ENCODE measurements at regions not wholly inside any gene's neighbourhood (a gene's known extent, or its start where the extent isn't known, plus 50 kb on each side); places are given as distances from the start of the nearest gene placed in this dataset.
"Not testable (repeated sequence)": the region's sequence is repeated elsewhere in the genome, so short reads cannot be mapped to it uniquely, and the experiment has no call there.

DNA sequence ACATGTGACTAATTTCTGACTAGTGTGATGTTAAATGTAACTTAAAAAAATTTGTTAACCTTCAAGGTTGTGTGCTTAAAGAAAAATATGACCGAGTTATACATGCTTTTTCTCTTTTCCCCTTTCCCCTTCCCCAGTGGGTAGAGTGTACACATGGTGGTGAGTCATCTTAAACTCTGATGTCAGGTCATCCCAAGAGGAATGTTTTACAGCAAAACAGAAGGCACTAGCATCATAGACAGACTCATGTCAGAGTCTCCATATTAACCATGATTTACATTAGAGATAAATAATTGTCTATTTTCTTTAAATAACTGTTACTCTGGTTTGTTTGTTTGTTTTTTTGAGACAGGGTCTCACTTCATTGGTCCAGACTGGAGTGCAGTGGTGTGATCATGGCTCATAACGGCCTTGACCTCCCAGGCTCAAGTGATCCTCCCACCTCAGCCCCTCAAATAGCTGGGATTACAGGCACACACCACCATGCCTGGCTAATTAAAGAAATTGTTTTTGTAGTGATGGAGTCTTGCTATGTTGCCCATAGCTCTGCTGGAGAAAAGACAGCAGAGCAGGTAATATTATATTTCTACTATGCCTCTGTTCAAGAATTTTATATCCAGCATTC, 160.4 kb upstream of the PCDH9 start:
- no peaks in the 10 kb centered on the region for H3K27me3 ChIP-seq (replicated peaks; ENCODE audit: control insufficient read depth, insufficient read depth, low read length)
- no peaks in the 10 kb centered on the region for H3K4me1 Mint-ChIP-seq (ENCODE audit: low read depth, unreplicated experiment)
- H3K4me3 ChIP-seq (ENCODE audit: low read depth, low read length): no peak overlapping the region
- peaks cover 3% of the 10 kb centered on the region for H3K27me3 Mint-ChIP-seq (ENCODE audit: insufficient read depth, unreplicated experiment)
- ChIA-PET CTCF (no interaction called here), POLR2A (no interaction called here)
- no peaks in the 10 kb centered on the region for H3K36me3 ChIP-seq (ENCODE audit: control insufficient read depth, insufficient read depth, low read length)
- no peak overlapping the region for H3K4me3 Mint-ChIP-seq (ENCODE audit: unreplicated experiment)
- H3K9me3 ChIP-seq: no peaks in the 10 kb centered on the region
- no peaks in the 10 kb centered on the region for H3K36me3 Mint-ChIP-seq (ENCODE audit: insufficient read depth, unreplicated experiment)
- no peak overlapping the region for H3K27ac Mint-ChIP-seq (ENCODE audit: unreplicated experiment)
- TF ChIP-seq, protein P1, sequence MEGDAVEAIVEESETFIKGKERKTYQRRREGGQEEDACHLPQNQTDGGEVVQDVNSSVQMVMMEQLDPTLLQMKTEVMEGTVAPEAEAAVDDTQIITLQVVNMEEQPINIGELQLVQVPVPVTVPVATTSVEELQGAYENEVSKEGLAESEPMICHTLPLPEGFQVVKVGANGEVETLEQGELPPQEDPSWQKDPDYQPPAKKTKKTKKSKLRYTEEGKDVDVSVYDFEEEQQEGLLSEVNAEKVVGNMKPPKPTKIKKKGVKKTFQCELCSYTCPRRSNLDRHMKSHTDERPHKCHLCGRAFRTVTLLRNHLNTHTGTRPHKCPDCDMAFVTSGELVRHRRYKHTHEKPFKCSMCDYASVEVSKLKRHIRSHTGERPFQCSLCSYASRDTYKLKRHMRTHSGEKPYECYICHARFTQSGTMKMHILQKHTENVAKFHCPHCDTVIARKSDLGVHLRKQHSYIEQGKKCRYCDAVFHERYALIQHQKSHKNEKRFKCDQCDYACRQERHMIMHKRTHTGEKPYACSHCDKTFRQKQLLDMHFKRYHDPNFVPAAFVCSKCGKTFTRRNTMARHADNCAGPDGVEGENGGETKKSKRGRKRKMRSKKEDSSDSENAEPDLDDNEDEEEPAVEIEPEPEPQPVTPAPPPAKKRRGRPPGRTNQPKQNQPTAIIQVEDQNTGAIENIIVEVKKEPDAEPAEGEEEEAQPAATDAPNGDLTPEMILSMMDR (IDR thresholded peaks at IDR 0.05; ENCODE audit: insufficient read depth in 1 of 2, low read depth in 1 of 2, low read length in 1 of 2, severe bottlenecking in 1 of 2, unreplicated experiment in 1 of 2): no peak
- intact Hi-C loops (cut with micrococcal nuclease; ENCODE audit: unreplicated experiment): no loop called here
- H3K4me1 ChIP-seq: no peaks in the 10 kb centered on the region
- no peak for DNase-seq
- no peaks in the 10 kb centered on the region for H3K9me3 Mint-ChIP-seq (ENCODE audit: unreplicated experiment)
- BruUV-seq (replicated peaks): no TSS peak

DNA sequence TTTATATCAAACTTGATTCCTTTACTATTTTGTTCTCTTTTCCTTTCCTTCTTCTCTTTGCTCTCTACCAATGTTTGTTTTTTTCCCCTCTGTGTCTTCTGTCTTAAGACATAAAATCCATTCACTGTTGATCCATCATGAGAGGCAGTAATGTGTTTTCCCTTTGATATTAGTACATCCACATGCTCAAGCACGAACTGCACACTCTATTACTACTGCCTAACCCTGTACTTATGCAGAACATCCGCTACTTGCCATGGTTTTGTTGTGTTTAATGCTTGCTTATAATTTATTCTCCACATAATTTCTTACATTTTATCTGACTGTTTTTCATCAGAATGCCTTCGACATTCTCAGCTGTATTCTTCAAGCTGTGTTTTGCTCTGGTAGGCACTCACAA, 159.0 kb upstream of the PCDH9 start:
- TF ChIP-seq, protein P1 (IDR thresholded peaks at IDR 0.05; ENCODE audit: insufficient read depth in 1 of 2, low read depth in 1 of 2, low read length in 1 of 2, severe bottlenecking in 1 of 2, unreplicated experiment in 1 of 2): no peak
- DNase-seq: no peak
- Mint-ChIP-seq H3K9me3 (ENCODE audit: unreplicated experiment) (no peaks in the 10 kb centered on the region), H3K27me3 (ENCODE audit: insufficient read depth, unreplicated experiment) (peaks cover 3% of the 10 kb centered on the region), H3K4me3 (ENCODE audit: unreplicated experiment) (no peak overlapping the region), H3K4me1 (ENCODE audit: low read depth, unreplicated experiment) (no peaks in the 10 kb centered on the region), H3K27ac (ENCODE audit: unreplicated experiment) (no peak overlapping the region), H3K36me3 (ENCODE audit: insufficient read depth, unreplicated experiment) (no peaks in the 10 kb centered on the region)
- no TSS peak for BruUV-seq (replicated peaks)
- Histone ChIP-seq H3K4me1 (no peaks in the 10 kb centered on the region), H3K4me3 (ENCODE audit: low read depth, low read length) (no peak overlapping the region), H3K36me3 (ENCODE audit: control insufficient read depth, insufficient read depth, low read length) (no peaks in the 10 kb centered on the region), H3K9me3 (no peaks in the 10 kb centered on the region), H3K27me3 (replicated peaks; ENCODE audit: control insufficient read depth, insufficient read depth, low read length) (no peaks in the 10 kb centered on the region)
- intact Hi-C loops (cut with micrococcal nuclease; ENCODE audit: unreplicated experiment): no loop called here
- POLR2A ChIA-PET: no interaction called here
- CTCF ChIA-PET: no interaction called here

DNA sequence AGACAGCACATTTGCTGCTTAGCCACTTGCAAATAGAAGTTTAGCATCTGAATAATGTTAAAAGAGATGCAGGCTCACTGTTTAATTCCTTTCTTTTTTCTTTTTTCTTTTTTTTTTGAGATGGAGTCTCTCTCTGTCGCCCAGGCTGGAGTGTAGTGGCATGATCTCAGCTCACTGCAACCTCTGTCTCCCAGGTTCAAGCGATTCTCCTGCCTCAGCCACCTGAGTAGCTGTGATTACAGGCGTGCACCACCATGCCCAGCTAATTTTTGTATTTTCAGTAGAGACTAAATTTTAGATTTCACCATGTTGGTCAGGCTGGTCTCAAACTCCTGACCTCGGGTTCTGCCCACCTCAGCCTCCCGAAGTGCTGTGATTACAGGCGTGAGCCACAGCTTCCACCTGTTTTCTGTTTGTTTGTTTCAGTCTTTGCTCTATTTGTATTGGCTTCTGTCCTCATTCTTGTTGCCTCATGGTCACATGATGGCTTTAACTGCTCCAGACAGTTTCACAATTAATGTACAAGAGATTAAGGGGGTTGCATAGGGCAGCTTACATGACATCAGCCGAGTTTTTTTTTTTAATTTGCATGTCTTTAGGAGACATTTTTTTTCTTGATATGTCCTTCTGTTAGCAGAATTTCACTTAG, 153.1 kb upstream of the PCDH9 start:
- H3K9me3 ChIP-seq; H3K36me3 Mint-ChIP-seq (ENCODE audit: insufficient read depth, unreplicated experiment); H3K4me3 ChIP-seq (ENCODE audit: low read depth, low read length); H3K4me1 ChIP-seq; H3K4me1 Mint-ChIP-seq (ENCODE audit: low read depth, unreplicated experiment); H3K36me3 ChIP-seq (ENCODE audit: control insufficient read depth, insufficient read depth, low read length); BruUV-seq (replicated peaks); H3K9me3 Mint-ChIP-seq (ENCODE audit: unreplicated experiment); POLR2A ChIA-PET; DNase-seq; H3K4me3 Mint-ChIP-seq (ENCODE audit: unreplicated experiment); intact Hi-C loops (cut with micrococcal nuclease; ENCODE audit: unreplicated experiment); H3K27me3 Mint-ChIP-seq (ENCODE audit: insufficient read depth, unreplicated experiment); H3K27me3 ChIP-seq (replicated peaks; ENCODE audit: control insufficient read depth, insufficient read depth, low read length); H3K27ac Mint-ChIP-seq (ENCODE audit: unreplicated experiment): not testable (repeated sequence)
- CTCF ChIA-PET: interaction anchor here (0.6 kb wide), 1 partner anchor 33 kb away, joined by 3 read pairs; no protein-coding TSS in a partner anchor

Data from Caco-2 (cell line).